OCI-LY1 (cell line): ENCODE measurements at regions not wholly inside any gene's neighbourhood (a gene's known extent, or its start where the extent isn't known, plus 50 kb on each side); places are given as distances from the start of the nearest gene placed in this dataset.

Source experiments
- EZH2 ChIP-seq: fragments of 200-600 bp; sonication (generic), shearing (Covaris generic); IDR thresholded peaks from 2 replicates; pipeline ENCODE4 v1.8.0; 2017; ENCODE audit warnings: borderline replicate concordance, mixed run types, mild to moderate bottlenecking, antibody characterized with exemption, low read length, moderate library complexity, mixed read lengths
- TF ChIP-seq, protein P1 (sequence below): fragments of 200-600 bp; sonication (generic), shearing (Covaris generic); IDR thresholded peaks from 2 replicates; pipeline ENCODE4 v1.5.1; 2017; ENCODE audit warnings: mild to moderate bottlenecking, antibody characterized with exemption, low read length, moderate library complexity, mixed read lengths

DNA sequence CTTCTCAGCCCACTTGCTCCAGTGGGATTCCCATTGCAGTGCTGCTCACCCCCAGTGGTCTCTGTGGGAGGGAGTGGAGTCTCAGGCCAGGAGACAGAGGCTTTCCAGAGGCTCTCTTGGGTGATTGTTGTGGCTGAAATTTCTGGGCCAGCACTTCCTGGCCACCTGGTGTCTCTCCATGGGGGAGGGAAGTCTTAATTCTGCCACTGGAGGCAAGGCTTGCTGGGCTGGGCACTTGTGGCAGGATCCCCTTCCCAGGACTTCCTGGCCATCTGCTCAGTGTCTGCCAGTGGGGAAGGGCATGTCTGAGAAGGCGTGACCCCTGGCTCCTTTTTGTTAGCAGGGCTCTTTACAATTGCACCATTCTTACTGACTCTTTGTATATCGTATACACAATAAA is 351.8 kb downstream of the GABRB3 start:
- TF ChIP-seq, protein P1, sequence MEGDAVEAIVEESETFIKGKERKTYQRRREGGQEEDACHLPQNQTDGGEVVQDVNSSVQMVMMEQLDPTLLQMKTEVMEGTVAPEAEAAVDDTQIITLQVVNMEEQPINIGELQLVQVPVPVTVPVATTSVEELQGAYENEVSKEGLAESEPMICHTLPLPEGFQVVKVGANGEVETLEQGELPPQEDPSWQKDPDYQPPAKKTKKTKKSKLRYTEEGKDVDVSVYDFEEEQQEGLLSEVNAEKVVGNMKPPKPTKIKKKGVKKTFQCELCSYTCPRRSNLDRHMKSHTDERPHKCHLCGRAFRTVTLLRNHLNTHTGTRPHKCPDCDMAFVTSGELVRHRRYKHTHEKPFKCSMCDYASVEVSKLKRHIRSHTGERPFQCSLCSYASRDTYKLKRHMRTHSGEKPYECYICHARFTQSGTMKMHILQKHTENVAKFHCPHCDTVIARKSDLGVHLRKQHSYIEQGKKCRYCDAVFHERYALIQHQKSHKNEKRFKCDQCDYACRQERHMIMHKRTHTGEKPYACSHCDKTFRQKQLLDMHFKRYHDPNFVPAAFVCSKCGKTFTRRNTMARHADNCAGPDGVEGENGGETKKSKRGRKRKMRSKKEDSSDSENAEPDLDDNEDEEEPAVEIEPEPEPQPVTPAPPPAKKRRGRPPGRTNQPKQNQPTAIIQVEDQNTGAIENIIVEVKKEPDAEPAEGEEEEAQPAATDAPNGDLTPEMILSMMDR: no peak
- TF ChIP-seq EZH2: no peak
